NCI-H526 (cell line): ENCODE measurements at regions not wholly inside any gene's neighbourhood (a gene's known extent, or its start where the extent isn't known, plus 50 kb on each side); places are given as distances from the start of the nearest gene placed in this dataset.

Source experiments
- DNase-seq, 2 experiments: peaks; one replicate each; lab custom pipeline; 2025; lab: John Stamatoyannopoulos, UW

- DNase-seq = no peak
These were observed 101.9 kb upstream of the NPTX2 start for GRCh38 chr7:98515201-98515600.

- DNase-seq = no peak
These were observed 102.7 kb upstream of the NPTX2 start for GRCh38 chr7:98514211-98515031.

- no peak for DNase-seq
These were observed 105.9 kb upstream of the NPTX2 start for GRCh38 chr7:98511175-98511574.

- no peak for DNase-seq
These were observed 107.2 kb upstream of the NPTX2 start for GRCh38 chr7:98509836-98510235.

- no peak for DNase-seq
These were observed 105.6 kb upstream of the BAIAP2L1 start for GRCh38 chr7:98506471-98506870.

- DNase-seq = no peak
These were observed 99.9 kb upstream of the BAIAP2L1 start for GRCh38 chr7:98500764-98501163.

GRCh38 chr7:98496618-98497017 lies 95.7 kb upstream of the BAIAP2L1 start:
- no peak for DNase-seq

- DNase-seq = no peak
These were observed 94.5 kb upstream of the BAIAP2L1 start for GRCh38 chr7:98495200-98495955.

- no peak for DNase-seq
These were observed 92.3 kb upstream of the BAIAP2L1 start for GRCh38 chr7:98493030-98493778.

- no peak for DNase-seq
These were observed 87.3 kb upstream of the BAIAP2L1 start for GRCh38 chr7:98488167-98488566.

GRCh38 chr7:98483964-98484545 lies 83.2 kb upstream of the BAIAP2L1 start:
- no peak for DNase-seq

- DNase-seq = no peak
These were observed 82.5 kb upstream of the BAIAP2L1 start for GRCh38 chr7:98483276-98483963.

- no peak for DNase-seq
These were observed 78.4 kb upstream of the BAIAP2L1 start for GRCh38 chr7:98479318-98479717.

- DNase-seq = no peak
These were observed 74.5 kb upstream of the BAIAP2L1 start for GRCh38 chr7:98475352-98475751.

GRCh38 chr7:98474558-98474957 lies 73.7 kb upstream of the BAIAP2L1 start:
- DNase-seq = no peak

GRCh38 chr7:98472521-98472954 lies 71.6 kb upstream of the BAIAP2L1 start:
- no peak for DNase-seq

- peak in 1 of 2 experiments; percentile 75 for DNase-seq
These were observed 69.8 kb upstream of the BAIAP2L1 start for GRCh38 chr7:98470485-98471240.

GRCh38 chr7:98469088-98469487 lies 68.2 kb upstream of the BAIAP2L1 start:
- DNase-seq = no peak

- DNase-seq = peak in 1 of 2 experiments; percentile 6
These were observed 66.9 kb upstream of the BAIAP2L1 start for GRCh38 chr7:98467570-98468312.

GRCh38 chr7:98465022-98465421 lies 64.1 kb upstream of the BAIAP2L1 start:
- no peak for DNase-seq
